Ovary (tissue), 3 donors: ENCODE measurements at regions not wholly inside any gene's neighbourhood (a gene's known extent, or its start where the extent isn't known, plus 50 kb on each side); places are given as distances from the start of the nearest gene placed in this dataset.

Source experiments
- CTCF ChIP-seq, 3 donors: fragments of 450-650 bp in 2 of 3; fragments of 200-600 bp in 1 of 3; IDR thresholded peaks; one replicate each; pipeline versions ENCODE4 v1.5.1 to v1.8.0; 2016 to 2022; ENCODE audit warnings: antibody characterized with exemption in 3 of 3, mild to moderate bottlenecking in 1 of 3
- EP300 ChIP-seq: sonication (generic); formaldehyde crosslinking; IDR thresholded peaks from one replicate; pipeline ENCODE4 v1.6.1; 2017; ENCODE audit warnings: antibody characterized with exemption
- POLR2A ChIP-seq: fragments of 450-650 bp; IDR thresholded peaks from one replicate; pipeline ENCODE4 v1.6.1; 2017; ENCODE audit warnings: antibody characterized with exemption, mild to moderate bottlenecking, moderate library complexity
- donor health status: DM: no; HTN: no; CAD: no.

- TF ChIP-seq CTCF (IDR thresholded peaks at IDR 0.05) (no peak), POLR2A (no peak), EP300 (no peak)
Measured at GRCh38 chr4:8766610-8767009, 105.0 kb downstream of the HMX1 start.
